Vagina (tissue), 2 donors: ENCODE measurements at regions not wholly inside any gene's neighbourhood (a gene's known extent, or its start where the extent isn't known, plus 50 kb on each side); places are given as distances from the start of the nearest gene placed in this dataset.
"Not testable (repeated sequence)": the region's sequence is repeated elsewhere in the genome, so short reads cannot be mapped to it uniquely, and the experiment has no call there.

Experiments used
- CTCF ChIP-seq, 3 experiments: fragments of 450-650 bp in 2 of 3; fragments of 200-600 bp in 1 of 3; sonication (generic) in 1 of 3; IDR thresholded peaks; one replicate each; pipeline ENCODE4 v1.5.1; 2017 to 2019; ENCODE audit warnings: antibody characterized with exemption in 3 of 3, mild to moderate bottlenecking in 2 of 3, moderate library complexity in 2 of 3
- POLR2A ChIP-seq, 2 donors: fragments of 450-650 bp; IDR thresholded peaks; one replicate each; pipeline ENCODE4 v1.6.1; 2017; ENCODE audit warnings: antibody characterized with exemption in 2 of 2, mild to moderate bottlenecking in 2 of 2, moderate library complexity in 2 of 2

- not testable (repeated sequence) for TF ChIP-seq CTCF, POLR2A (IDR thresholded peaks at IDR 0.05)
Observed at GRCh38 chr3:110889376-110889699, 182.3 kb upstream of the NECTIN3 start.
